ENCODE measurements at regions not wholly inside any gene's neighbourhood (a gene's known extent, or its start where the extent isn't known, plus 50 kb on each side); places are given as distances from the start of the nearest gene placed in this dataset.

DNA sequence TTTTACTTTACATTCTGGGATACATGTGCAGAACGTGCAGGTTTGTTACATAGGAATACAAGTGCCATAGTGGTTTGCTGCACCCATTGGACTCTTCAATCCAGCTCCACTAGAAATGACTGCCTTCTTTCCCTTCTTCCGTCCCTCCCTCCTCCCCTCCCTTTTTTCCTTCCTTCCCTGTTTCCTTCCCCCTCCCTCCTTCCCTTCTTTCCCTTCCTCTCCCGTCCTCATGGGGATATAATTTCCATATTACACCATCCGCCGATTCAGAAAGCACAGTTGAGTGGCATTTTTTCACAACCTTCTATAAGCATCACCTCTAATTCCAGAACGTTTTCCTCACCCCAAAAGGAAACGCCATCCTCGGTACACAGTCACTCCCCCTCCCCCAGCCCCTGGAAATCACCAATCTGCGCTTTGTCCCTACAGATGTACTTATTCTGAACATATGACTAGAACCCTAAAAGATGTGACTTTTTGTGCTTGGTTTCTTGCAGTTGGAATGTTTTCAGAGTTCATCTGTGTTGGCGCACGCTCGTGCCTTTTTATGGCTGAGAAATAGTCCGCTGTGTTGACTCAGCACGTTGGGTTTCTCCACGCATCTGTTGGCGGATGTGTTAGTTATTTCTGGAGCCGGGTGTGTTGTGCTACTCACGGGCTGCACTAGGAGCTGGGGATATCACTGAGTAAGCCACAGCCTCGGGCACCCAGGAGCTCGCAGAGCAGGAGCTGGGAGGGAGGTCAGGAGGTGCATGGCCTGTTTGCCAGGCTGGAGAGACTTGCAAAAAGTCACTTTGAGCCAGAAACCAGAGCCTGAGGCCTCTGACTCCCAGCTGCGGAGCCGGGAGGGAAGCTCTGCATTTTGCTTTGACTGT is 336.4 kb downstream of the SEC14L1 start:
- no peaks in the 10 kb centered on the region for H3K27me3 ChIP-seq (ENCODE audit: control insufficient read depth in 1 of 2, insufficient read depth in 2 of 2, low read length in 2 of 2)
- intact Hi-C loops (cut with micrococcal nuclease; ENCODE audit: unreplicated experiment) = no loop called here
- H3K9ac ChIP-seq (ENCODE audit: insufficient read depth, low read depth, low read length) = no peak overlapping the region
- H3K4me2 ChIP-seq (ENCODE audit: low read depth, low read length) = no peak overlapping the region
- no peaks in the 10 kb centered on the region for H3K9me3 ChIP-seq (ENCODE audit: low read length)
- H4K20me1 ChIP-seq (ENCODE audit: insufficient read depth, low read length) = peaks cover 95% of the 10 kb centered on the region
- H3K36me3 ChIP-seq (replicated peaks in 1 of 2; ENCODE audit: control insufficient read depth in 1 of 2, insufficient read depth in 2 of 2, low read length in 2 of 2) = peaks cover 33 to 66% of the 10 kb centered on the region in 2 experiments
- no peak for FAIRE-seq
- in situ Hi-C loops (cut with HindIII; ENCODE audit: extremely low pct_ligation_motif_present, low pct_unique_long_range_greater_than_20kb) = no loop called here
- WGBS (ENCODE audit: low lambda C conversion rate) = 96% methylated on average over 22 of the region's 22 CpGs
- no TSS peak for BruUV-seq (replicated peaks)
- no peak for TF ChIP-seq IKZF1 (IDR thresholded peaks at IDR 0.05)
- no peak for TF ChIP-seq CREB1 (IDR thresholded peaks at IDR 0.05)
- no peak for TF ChIP-seq CREB1 (CRISPR knock-in tag; IDR thresholded peaks at IDR 0.05)
- TF ChIP-seq MAFF (IDR thresholded peaks at IDR 0.05; ENCODE audit: low read depth, low read length) = 0 out of 2 replicates have a peak, but pooled peaks have one; percentile 5
- peak; percentile 62 for TF ChIP-seq AGO2 (optimal IDR thresholded peaks at IDR 0.05; ENCODE audit: low read depth, low read length)
- TF ChIP-seq TBX2 (CRISPR knock-in tag; IDR thresholded peaks at IDR 0.05; ENCODE audit: borderline replicate concordance) = no peak
- no peak for TF ChIP-seq HNRNPUL1 (IDR thresholded peaks at IDR 0.05; ENCODE audit: low read depth, low read length)
- no peak for TF ChIP-seq FOSL1 (CRISPR knock-in tag; IDR thresholded peaks at IDR 0.05; ENCODE audit: borderline replicate concordance)
- peak; percentile 74; the same call in 1 of the 2 replicates for TF ChIP-seq ZBTB38 (CRISPR knock-in tag; IDR thresholded peaks at IDR 0.05)
- TF ChIP-seq, protein P1, sequence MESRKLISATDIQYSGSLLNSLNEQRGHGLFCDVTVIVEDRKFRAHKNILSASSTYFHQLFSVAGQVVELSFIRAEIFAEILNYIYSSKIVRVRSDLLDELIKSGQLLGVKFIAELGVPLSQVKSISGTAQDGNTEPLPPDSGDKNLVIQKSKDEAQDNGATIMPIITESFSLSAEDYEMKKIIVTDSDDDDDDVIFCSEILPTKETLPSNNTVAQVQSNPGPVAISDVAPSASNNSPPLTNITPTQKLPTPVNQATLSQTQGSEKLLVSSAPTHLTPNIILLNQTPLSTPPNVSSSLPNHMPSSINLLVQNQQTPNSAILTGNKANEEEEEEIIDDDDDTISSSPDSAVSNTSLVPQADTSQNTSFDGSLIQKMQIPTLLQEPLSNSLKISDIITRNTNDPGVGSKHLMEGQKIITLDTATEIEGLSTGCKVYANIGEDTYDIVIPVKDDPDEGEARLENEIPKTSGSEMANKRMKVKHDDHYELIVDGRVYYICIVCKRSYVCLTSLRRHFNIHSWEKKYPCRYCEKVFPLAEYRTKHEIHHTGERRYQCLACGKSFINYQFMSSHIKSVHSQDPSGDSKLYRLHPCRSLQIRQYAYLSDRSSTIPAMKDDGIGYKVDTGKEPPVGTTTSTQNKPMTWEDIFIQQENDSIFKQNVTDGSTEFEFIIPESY (CRISPR knock-in tag; IDR thresholded peaks at IDR 0.05) = peak; percentile 89
- TF ChIP-seq ZSCAN30 (CRISPR knock-in tag; IDR thresholded peaks at IDR 0.05) = no peak
- 0 out of 4 replicates have a peak, but pooled peaks of 1 of the 2 experiments have one; percentile 17 for TF ChIP-seq MAFK (conservative IDR thresholded peaks at IDR 0.05 in 1 of 2, IDR thresholded peaks at IDR 0.05 in 1 of 2; ENCODE audit: low read length in 2 of 2)
- no peak for TF ChIP-seq PLRG1 (conservative IDR thresholded peaks at IDR 0.05)
- 0 out of 2 replicates have a peak, but pooled peaks have one; percentile 25 for TF ChIP-seq ZNF430 (CRISPR knock-in tag; IDR thresholded peaks at IDR 0.05)
- peak; percentile 63 for TF ChIP-seq HNRNPK (IDR thresholded peaks at IDR 0.05; ENCODE audit: low read depth, low read length, poor library complexity, severe bottlenecking)
- peaks cover 89% of the 10 kb centered on the region for H3K79me2 ChIP-seq (ENCODE audit: insufficient read depth, low read length)
- DNase-seq (ENCODE audit: low spot score) = no peak
- ChIA-PET POLR2A (no interaction called here), CTCF (ENCODE audit: low intra/inter-chr PET ratio, low total read pairs) (no interaction called here)
- no peak overlapping the region for H3K4me3 ChIP-seq (replicated peaks in 1 of 3; ENCODE audit: insufficient read depth in 1 of 3, low read depth in 2 of 3, low read length in 3 of 3)
- no peak for ATAC-seq
- no peak overlapping the region for H2AFZ ChIP-seq (ENCODE audit: low read length)
- peaks cover 30% of the 10 kb centered on the region for H3K4me1 ChIP-seq (ENCODE audit: insufficient read depth, low read length)
- H3K27ac ChIP-seq (ENCODE audit: extremely low read length, insufficient read depth, low read length) = no peak overlapping the region

Measured in HepG2 (cell line).